HG03457 (cell line): ENCODE measurements at regions not wholly inside any gene's neighbourhood (a gene's known extent, or its start where the extent isn't known, plus 50 kb on each side); places are given as distances from the start of the nearest gene placed in this dataset.

ENCODE experiments used
- ATAC-seq: cut with Tn5 transposase; IDR thresholded peaks from one replicate; pipeline ENCODE4 v1.9.1; 2021; ENCODE audit warnings: moderate number of reproducible peaks; ENCODE audit not compliant: unreplicated experiment

DNA sequence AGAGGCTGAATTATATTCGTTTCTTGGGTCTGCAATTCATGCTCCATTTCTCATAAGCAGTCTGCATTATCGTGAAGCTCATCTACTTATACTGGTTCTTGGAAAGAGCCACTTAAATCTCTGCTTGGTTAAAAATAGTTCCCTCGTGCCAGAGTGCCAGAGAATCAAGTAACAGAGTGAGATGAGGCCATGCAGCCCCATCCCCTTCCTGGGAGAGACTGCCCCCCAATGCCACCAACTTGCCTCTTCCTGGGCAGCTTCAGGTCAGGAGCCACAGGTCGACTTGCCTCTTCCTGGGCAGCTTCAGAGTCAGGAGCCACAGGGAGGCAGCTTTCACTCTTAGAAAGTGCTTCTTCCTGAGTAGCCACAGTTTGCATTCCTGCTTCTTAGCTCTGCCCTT, 223.9 kb upstream of the ZBED5 start:
- ATAC-seq: no peak

DNA sequence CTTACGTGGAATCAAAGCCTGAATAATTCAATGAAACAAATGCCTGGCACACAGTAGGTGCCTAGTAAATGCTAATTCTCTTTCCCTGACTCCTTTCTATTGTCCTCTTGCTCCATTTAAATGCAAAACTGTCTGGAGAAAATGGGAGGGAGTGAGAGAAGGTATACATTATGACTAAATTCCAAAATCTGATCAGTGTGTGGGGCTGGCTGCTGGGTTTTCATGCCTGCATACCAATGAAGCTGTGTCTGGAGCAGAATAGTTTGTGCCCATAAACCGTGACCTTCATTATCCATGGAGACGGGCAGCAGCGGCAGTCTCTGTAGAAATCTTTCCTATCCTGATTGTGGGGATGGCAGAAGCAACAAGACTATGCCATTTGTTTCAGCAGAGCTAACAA, 223.4 kb upstream of the ZBED5 start:
- ATAC-seq: no peak

DNA sequence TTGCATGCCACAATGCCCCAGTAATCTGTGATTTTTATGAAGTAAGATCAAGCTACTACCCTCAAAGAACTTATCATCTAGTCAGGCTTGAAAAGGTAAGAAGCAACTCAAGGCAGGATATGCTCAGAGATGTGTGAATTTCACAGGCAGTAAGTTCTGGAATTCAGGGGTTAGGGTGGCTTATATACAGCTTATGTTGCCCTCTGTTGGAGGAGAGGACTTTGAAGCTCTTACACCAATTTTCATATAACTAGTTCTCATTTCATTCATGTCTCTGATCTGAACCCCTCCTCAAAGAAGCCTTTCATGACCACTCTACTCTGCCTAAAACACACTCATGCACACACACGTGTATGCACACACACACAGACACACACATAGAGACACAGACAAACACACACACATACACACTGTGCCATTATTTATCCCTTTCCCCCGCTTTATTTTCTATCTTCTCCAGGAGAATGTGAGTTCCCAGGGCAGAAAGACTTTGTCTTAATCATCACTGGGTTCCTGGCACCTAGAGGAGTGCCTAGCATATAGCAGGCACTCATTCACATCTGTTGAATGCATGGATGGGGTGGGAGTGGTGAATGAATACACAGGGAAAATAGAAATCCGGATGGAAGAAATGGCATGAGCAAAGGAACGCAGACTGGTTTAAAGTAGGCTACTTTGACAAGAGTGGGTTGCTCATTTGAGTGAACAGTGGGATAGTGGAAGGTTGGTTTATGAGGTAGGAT, 220.7 kb upstream of the ZBED5 start:
- no peak for ATAC-seq

DNA sequence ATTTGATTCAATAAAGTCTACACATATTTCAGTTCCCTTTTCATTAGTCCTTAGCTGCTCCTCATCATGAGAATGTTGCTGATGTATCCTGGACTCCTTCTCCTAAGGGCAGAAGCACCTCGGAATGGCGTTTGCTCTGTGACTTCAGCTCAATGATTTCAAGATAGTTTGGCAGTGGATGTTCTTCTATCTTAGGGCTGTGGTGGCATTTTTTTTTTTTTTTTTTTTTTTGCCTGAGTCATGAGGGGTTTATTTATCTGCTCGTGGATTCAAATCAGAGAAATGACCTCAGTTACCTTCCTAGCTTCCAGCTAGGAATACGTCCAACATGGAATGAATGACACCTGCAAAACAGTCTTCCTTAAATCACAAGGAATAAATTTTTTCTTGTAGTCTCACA, 220.0 kb upstream of the ZBED5 start:
- no peak for ATAC-seq

DNA sequence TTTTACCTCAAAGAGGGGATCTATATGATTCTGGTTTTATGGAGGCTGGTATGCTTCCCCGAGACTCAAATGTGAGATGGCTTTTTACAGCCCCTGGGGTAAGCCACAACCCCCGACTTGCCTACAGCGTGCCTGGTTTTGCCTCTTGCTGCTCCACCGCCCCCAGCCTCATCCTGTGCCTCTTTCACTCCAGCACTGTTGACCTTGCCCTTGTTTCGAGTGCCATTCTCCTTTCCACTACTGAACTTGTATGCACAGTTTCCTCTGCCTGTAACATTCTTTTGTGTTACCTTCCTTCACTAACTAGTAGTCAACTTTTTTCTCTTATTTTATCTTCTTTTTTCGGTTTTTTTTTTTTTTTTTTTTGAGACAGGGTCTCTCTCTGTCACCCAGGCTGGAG, 219.0 kb upstream of the ZBED5 start:
- ATAC-seq: no peak

DNA sequence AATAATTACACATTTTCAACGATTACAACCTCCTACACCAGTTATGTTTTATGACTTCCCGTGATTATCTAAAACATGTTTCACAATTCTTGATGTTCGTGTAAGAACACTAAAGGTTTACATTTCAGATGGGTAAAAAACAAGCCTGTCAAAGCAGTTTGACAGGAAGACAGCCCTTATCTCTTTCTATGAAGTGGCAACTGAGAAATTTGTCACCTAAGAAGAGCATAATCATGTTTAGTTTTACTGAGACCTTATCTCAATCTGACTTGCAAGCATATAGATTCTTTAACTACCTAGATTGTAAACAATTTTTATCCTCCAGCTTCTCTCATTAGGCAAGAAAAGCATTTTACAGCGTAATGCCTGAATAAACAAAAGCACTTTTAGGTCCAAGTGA, 218.4 kb upstream of the ZBED5 start:
- no peak for ATAC-seq

DNA sequence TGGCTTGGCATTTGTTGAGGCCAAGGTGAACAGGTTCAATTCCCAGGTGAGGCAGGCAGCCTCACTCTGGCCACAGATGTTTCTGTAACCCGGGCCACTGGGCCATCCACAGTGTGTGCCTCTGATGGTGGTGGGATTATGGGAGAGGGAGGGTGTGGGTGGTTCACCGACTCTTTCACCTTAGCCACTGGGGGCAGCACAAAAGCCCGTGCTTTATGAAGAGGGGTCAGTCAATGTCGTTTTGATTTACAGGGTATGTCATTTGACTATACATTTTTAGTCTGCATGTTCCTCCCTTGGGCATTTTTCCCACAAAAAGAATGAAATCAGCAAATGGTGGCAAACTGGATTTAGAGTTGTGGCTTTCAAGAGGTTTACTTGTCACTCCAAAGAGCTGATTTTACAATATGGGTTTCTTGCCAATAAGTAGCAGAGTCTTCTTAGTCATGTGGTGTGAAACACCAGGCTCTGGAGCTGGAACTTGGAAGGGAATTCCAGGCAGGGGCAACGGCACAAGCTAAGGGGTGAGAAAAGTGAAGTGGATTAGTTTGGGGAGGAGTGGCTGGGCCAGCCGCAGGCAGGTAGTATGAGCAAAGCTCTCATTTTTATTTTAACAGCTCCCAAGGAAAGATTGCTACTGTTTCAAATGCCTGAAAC, 217.8 kb upstream of the ZBED5 start:
- ATAC-seq: no peak

DNA sequence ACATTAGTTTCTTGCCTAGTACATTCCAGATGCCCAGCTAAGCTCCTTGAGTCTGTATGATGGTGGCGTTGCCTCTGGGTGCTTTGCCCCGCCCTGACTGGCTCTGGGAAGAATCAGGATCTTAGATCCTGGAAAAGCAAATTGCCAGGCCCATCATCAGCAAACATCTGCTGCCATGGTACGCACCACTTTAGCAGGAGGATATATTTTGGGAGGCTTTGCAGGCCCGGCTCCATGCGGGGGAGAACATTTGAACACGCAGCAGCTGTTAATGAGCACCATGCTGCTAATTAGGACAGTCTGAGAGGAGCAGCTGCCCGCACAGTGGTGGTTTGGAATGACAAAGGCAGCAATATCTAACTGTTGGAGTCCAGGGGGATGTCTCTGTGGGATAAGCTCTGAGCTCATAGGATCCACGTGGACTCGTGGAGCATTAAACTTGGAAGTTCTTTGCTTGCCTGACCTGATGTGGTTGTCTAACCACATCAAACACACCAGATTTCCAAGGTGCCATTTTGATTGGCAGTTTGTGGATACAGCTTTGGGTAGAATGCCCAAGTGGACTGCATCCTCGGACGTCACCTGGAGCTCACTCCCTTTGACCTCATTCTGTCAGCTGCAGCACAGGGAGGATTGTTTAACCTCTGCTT, 217.0 kb upstream of the ZBED5 start:
- no peak for ATAC-seq

DNA sequence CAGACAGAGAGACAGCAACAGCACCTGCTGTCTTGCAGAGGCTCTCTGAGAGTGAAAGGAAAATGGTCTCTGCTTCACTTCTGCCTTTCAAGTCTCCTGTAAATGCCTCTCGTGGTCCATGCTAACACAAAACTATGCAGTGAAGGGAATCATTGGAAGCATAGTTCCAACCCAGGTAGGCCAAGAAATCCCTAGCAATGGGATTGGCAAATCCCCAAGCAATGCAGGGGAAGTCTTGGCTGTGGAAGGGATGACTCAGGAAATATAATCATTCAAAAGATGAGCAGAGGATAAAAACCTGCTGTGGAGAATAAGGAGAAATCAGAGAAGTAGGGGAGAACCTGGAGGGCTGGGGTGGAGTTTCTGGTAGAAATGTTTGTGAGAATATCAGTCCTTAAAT, 216.1 kb upstream of the ZBED5 start:
- ATAC-seq: no peak

DNA sequence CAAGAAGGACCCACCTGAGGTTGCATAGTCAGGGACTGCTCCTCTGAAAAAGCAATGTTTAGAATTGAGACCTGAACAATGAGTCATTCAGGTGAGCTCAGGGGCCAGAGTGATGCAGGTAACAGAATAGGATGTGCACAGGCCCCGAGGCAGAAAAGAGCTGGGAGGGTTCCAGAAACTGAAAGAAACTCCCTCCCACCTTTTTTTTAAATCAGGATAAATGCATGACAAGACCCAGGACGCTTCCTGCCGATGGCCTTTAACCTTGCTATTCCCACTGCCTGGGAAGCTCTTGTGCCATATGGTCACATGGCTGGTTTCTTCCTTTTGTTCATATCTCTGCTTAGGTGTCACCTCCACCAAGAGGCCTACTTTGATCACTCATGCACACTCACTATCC, 214.2 kb upstream of the ZBED5 start:
- no peak for ATAC-seq

DNA sequence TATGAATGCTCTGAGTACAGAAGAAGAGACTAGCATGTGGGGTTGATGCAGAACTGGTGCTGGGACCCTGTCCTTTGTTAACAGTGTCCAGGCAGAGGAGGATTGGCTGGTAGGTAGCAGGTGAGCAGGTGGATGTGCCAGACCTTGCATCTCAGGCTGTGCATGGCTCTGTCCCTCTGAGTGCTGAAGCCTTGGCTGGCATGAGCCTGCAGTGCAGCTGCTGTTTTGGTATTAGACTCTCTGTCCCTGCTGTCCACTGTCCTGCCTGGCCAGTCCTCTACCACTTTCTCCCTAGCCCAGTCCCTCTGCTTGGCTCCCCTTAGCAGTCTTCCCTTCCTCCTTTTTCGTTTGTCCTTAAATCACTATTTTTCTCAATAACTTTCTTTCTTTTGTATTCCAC, 213.6 kb upstream of the ZBED5 start:
- no peak for ATAC-seq

DNA sequence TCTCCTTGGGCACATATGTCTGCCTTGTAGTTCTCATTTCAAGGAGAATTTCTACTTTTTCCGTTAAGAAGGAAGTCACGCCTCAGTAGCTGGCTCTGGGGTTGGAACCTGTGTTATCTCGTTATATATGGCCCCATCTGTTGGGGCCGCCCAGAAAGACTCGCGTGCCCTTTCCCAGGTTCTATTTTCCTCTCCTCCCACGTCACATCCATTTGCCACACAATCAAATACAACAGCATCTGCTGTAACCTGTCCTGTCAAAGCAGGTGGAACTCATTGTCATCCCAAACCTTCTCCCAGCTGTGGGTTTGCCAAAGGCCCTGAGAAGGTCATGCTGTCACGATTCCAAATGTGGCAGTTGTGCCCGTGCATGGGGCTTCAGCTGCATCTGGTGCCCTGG, 213.1 kb upstream of the ZBED5 start:
- ATAC-seq: no peak

DNA sequence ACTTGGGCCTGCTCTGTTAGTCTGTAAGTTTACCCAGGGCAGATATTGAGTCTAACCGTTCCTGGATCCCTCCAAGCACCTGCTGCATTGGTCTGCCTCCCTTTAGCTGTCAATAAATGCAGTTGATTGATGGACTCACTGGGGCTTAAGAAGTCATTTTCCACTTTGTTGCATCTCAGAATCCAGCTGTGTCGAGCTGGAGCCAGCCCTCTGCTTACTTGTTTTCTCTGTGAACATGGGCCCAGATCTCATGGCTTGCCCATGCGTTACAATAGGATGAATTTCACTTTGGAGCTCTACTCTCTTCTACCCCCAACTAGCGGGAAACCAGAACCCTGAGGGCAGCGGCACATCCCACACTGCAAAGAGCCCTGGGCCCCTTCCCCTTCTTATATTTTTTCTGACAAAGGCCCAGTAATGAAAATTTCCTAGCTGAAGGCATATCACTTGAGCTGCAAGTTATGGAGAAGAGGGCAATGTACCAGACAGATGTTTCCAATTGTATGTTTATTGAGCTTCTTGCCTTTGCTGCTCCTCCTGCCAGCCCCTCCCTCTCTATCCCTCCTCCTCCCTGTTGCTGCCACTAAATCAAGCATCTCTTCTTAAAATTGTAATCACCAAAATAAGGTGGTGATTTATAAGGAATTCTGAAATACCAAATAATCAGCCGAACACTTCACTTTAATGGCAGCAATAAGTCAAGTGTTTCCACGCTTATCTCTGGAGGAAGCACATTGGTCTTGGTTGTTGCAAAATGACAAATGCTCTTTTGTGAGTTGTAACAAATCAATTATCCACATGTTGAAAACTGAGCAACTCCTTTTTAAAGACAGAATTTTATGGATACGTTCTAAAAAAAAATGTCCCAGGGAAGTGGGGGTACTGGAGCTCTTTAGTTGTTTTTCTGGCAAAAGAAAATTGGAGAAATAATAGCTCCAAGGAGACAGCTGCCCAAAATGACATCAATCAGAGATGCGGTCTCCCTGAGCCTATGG, 212.3 kb upstream of the ZBED5 start:
- no peak for ATAC-seq

DNA sequence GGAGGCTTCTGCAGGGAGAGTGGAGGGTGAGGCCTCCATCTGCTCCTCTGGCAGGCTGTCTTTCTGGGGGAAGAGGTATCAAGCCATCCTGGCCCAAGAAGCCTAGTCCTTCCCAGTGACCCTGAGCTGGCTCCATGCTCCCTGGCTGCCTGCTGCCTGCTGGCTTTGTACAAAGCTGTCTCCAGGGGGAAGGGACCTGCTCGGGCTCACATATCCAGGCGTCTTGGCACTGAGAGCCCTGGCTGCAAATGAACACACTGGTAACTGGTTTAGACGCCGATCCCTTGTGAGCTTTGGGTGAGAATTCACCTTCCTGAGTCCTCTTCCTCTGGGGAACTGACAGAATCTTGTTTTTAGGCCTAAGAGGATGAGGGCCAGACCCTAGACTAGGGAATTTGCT, 210.3 kb upstream of the ZBED5 start:
- ATAC-seq: no peak

DNA sequence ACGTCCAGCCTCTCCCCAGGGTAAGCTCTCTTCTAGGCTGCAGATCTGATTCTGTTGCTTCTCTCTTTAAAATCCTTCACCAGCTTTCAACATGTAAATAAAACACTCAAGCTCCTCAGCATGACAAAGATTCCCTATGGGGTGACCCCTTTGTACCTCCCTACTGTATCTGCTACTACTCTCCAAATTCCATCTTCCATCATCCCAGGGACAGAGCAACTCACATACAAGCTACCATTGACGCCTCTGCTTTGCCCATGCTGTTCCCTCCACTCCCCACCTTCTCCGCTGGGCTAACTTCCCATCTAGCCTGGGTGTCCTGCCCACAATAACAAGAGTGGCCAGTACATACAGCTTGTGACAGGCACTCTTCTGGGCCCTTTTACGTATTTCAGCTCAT, 207.5 kb upstream of the ZBED5 start:
- no peak for ATAC-seq

DNA sequence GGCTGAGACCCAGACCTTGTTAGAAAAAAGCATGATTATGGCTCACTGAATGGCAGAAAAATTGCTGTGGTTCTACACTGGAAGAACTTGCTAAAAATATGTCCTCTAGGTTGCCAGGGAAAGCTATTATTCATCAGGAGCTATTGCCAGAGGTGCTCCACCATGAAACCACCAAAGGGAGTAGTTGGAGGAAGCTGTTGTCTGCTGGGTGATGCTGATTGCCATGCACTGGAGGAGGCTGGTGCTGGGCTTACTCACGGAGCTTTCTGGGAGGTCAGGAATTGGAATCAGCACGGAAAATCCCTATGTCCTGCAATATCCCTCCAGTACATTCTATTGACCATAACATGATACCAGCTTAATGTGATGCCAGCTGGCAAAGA, 199.6 kb upstream of the ZBED5 start:
- ATAC-seq: no peak

DNA sequence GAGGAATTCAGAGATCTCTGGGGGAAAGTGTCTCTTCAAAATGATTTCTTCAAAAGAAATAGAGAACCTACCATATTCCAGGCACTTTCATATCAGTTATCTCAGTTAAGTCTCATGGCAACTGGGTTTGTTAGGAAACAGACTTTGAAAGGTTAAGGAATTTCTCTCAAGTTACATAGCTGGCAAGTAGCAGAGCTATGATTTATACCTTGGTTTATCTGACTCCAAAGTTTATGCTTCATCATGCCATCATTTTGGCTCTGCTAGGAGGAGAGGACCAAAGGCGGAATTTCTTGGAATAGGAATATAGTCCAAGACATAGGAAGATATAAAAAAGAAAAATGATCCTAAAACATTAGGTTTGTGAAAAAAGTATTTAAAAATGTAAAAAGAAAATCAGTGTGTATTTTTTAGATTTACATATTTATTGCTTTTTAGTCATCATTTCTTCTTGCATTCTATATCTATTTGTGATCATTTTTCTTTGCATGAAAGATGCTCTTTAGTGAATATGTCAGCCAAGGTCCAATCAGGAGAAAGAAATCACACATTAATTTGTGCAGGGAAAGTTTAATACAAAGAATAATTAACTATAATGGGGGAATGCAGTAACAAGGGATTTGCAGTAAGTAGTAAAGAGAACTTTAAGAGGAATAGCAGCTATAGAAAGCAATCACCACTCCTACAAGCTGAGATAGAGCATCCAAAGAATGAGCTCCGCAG, 199.1 kb upstream of the ZBED5 start:
- ATAC-seq: no peak

DNA sequence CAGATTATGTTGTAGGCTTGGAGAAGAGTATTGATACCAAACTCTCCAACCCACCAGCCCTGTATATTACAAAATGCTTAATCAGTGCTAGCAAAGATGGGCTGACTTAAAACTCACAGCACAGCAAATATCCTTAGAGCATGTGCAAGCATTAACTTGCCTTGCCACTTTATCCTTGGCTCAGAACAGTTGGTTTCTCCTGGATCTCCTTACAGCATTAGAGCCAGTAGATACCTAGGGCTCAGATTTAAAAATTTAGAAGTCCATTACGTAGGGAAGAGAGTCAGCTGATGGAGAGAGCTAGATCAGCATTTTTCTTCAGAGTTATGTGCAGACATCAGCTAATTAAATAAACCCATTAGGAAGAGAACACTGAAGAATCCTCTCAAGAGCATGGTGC, 198.5 kb upstream of the ZBED5 start:
- no peak for ATAC-seq

DNA sequence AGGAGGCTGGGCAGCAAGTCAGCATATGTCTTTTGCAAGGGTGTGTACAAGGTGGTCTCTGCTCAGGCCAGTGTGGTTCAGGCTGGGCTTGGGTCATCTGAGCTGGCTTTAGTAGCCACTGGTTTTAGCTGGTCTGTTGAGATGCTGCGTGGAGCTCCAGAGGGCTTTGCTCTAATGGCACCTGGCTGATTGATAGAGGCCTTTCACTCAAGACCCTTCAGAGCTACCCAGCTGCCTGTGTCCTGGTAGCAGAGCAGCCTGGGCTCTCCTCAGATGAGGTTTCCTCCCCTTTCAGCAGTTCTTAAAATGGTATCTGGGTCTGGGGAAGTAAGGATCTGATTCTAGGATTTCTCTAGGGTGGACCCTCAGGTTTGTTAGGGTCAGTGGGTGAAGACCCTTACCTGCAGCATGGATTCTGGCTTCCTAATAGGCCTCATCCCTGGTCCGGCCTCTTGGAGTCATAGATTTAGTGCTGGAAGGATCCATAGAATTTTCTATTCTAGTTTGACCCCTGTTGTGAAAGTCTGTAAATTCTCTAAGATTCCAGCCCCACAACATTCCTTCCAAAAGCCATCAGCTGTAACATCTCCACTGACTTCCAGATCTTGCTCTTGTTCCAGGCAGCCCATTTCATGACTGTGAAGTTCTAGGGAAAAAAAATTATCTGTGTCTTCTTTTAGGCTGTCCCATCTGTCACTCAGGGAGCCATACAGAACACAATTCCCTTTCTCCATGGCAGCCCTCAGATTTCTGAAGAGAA, 190.2 kb upstream of the ZBED5 start:
- ATAC-seq: no peak

DNA sequence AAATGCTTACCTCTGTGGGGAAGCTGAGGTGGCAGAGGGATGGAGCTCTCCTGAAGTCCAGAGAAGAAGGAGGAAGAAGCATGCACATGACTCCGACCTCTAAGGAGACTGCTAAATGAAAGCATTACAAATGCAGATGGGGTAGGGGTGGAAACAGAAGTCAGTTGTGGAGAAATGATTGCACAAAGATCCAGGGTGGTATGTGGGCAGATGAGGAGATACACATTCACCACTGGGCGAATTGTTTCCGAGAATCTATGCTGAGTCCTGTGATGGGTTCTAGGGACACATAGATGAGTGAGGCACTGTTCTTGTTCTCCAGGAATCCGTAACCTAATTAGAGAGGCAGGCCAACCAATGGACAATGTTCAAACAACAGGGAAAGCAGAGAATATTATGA, 188.9 kb upstream of the ZBED5 start:
- no peak for ATAC-seq
